Kidney tubule cell (primary cell): ENCODE measurements at regions not wholly inside any gene's neighbourhood (a gene's known extent, or its start where the extent isn't known, plus 50 kb on each side); places are given as distances from the start of the nearest gene placed in this dataset.
"Not testable (repeated sequence)": the region's sequence is repeated elsewhere in the genome, so short reads cannot be mapped to it uniquely, and the experiment has no call there.

Source experiments
- DNase-seq: peaks from one replicate; pipeline ENCODE4 v3.0.0-alpha.2; 2018; ENCODE audit warnings: low spot score

- DNase-seq: no peak
Observed at GRCh38 chr2:130251535-130251872, 53.3 kb upstream of the TUBA3E start.

- not testable (repeated sequence) for DNase-seq
Observed at GRCh38 chr2:130248355-130248754, 50.1 kb upstream of the TUBA3E start.
